HG03108 (cell line): ENCODE measurements at regions not wholly inside any gene's neighbourhood (a gene's known extent, or its start where the extent isn't known, plus 50 kb on each side); places are given as distances from the start of the nearest gene placed in this dataset.
A peak's percentile ranks its signal among the peaks of the same experiment; 100 is the strongest.
"Not testable (repeated sequence)": the region's sequence is repeated elsewhere in the genome, so short reads cannot be mapped to it uniquely, and the experiment has no call there.

ENCODE experiments used
- ATAC-seq: cut with Tn5 transposase; IDR thresholded peaks from one replicate; pipeline ENCODE4 v1.9.1; 2021; ENCODE audit warnings: moderate library complexity; ENCODE audit not compliant: unreplicated experiment

DNA sequence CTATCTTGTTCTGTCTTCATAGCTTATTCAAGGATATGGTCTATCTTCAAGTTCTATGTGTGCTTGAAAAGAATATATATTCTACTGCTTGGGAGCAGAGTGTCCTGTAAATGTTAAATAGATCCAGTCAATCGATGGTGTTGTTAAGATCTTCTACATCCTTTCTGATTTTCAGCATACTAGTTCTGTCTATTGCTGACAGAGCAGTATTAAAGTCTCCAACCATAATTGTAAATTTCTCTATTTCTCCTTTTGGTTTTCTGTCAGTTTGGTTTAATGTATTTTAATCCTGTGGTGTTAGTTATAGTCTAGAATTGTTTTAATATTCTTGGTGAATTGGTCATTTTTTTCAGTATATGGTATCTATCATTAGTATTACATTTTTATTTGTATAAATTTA lies 124.0 kb upstream of the COX7C start:
- no peak for ATAC-seq

DNA sequence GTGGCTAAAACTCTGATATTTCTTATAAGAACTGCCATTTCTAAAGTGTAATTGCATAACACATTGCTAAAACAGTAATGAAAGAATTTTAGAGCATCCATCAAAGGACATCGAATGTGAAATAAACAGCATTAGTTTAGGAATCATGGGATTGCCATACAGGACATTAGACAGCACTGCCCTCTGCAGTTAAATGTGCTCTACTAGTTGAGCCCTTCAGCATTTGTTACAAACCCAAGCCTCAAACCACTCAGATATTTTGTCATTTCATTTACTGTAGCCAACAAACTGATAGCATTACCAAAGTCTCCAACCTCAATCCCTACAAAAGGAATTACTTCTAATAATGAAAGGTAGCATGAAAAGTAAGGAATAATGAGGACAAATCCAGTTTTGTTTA lies 116.8 kb upstream of the COX7C start:
- no peak for ATAC-seq

DNA sequence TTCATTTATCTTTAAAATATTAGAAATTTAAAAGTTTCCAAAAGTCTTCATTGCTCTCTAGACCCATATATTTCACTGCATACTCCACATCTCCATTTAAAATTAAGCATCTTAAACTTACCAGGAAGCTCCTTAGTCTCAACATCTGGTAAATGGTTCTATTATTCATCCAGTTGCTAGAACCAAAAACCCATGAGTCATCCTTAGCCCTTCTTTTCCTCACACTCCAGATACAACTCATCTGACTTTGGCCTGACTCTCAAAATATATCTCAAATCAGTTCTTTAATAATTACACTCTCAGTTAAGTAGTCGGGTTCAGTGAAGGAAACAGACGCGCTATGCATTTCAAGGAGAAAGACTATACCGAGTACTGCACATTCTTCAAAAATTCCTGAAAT lies 110.2 kb upstream of the COX7C start:
- ATAC-seq, result no peak

DNA sequence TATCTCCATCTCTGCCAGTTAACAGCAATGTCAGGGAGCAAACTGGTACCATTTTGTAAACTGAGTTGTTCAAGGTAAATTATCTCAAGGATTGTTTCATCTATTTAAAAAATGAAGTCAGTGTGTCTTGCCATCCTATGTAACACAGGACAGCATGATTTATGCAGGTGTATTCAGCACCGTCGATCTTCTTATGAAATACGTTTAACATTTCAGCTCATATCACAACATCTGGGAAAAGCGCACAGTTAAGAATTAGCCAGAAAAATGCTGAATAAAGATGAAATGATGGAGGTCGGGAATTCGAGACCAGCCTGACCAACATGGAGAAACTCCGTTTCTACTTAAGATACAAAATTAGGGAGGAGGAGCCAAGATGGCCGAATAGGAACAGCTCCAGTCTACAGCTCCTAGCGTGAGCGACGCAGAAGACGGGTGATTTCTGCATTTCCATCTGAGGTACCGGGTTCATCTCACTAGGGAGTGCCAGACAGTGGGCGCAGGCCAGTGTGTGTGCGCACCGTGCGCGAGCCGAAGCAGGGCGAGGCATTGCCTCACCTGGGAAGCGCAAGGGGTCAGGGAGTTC lies 107.3 kb upstream of the COX7C start:
- ATAC-seq, result not testable (repeated sequence)

DNA sequence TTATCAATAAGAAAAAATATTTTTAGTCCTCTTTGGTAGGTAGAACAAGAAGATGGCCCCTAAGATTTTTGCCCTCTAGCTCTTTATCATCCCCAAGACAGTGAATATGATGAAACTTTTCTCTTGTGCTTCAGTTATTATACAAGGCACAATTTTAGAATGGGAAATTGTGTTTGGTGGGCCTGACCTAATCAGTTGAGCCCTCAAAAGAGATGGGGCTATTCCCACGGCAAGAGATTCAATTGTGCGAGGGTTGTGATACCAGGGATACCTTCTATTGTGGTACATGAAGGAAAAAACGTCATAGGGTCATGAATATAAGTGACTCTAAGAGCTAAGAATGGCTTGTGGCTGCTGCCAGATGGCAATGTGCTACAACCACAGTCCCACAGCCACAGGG lies 94.0 kb upstream of the COX7C start:
- no peak for ATAC-seq

DNA sequence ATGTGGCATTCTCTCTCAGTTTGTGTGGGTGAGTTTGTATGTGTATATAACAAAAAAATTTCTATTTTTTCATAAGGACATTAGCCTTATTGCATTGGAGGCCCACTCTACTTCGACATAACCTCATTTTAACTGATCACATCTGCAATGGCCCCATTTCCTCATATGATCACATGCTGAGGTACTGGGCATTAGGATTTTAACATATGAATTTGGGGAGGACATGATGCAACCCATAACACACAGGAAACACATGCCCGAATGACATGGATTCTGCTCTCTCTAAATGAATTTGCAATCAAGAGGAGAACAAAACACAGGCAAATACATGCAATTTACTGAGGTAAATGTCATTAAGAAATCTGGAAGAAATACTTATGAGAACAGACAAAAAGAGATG lies 92.1 kb upstream of the COX7C start:
- ATAC-seq, result no peak

DNA sequence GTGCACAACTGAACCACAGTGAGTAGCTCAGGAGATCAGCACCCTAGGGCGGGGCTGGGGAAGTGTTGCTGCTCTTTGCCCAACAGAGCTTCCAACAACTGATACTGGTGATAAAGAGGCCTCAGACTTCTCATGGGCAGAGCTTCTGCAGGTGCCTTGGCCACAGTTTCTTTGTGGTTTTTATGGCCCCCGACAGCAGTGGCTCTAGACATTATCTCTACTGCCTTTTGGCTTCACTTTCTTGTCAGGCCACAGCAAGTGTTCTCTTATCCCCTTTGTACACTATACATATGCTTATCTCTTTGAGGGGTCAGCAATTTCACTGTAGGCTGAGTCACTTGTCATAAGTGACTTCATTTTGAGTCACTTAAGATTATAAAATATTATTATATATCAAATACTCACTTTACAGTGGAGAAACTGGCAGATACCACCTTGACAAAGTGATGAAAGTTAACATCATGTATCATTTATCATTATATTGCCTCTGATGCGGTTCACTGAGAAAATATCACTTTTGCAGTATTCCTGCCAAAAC lies 90.9 kb upstream of the COX7C start:
- peak; percentile 50 for ATAC-seq

DNA sequence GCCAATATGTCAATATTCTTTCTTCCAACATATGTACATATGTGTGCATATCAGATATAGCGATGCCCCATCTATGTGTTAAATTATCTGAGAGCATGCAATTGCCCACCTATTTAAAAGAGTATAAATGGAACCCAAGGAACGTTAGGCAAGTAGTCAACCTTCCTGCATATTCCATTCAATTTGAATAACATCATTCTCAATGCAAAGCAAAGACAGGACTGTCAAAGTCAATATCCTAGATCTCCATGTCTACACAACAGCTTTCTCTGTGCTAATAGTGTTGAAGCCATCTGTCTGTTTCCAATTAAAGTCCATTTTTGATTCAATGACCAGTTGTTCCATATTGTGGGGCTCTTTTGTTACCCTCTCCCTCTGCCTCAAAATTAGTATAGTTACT lies 85.3 kb upstream of the COX7C start:
- no peak for ATAC-seq

DNA sequence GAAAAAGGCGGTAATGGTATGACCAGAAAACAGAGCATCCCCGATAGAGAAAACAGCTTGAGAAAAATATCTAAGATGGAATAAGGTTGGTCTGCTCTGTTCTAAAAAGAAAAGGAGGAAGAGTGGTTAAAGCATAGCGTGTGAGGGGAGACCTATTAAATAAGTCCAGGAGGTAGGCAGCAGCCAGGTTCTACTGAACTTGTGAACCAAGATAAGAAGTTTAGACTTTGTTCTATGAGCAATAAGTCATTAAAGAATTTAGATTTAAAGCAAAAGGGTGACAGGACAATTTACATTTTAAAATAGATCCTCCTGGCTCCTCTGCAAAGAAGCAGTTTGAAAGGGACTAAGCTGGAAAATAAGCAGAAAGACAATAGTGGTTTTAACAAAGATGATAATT lies 81.3 kb upstream of the COX7C start:
- no peak for ATAC-seq

DNA sequence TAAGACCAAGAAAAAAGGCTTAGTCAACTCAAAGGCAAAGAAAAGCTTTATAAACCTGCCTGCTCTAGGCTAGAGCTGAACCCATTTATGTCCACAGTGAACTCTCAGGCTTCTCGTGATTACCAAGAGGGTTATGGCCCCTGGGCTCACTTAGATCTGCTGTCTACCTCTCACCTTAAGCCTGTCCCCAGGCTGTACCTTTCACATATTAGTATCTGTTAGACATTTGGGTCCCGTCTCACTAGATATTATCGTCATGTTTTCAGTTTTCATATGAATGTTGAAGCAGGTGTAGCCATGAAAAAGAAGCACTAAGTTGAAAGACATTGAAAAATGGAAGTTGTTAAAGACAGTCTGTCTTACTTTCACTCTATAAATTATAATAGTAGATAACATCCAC lies 75.2 kb upstream of the COX7C start:
- no peak for ATAC-seq

DNA sequence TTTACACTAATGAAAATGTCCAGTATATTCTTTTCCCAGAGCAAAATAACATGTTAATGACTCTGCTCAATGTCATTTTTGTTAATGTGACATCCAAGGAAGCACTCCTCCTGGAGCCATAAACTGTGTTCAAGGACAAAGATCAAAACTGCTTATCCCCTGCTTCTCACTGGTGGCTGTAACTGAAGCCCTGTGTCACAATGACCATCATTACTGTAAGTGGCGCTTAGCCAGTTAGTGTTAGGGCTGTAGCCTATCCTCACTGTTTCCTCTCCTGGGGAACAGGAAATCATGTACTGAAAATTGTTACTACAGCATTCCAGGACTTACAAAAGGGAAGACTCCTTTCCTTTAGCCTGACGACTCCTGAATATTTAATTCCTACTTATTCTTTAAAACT lies 71.7 kb upstream of the COX7C start:
- ATAC-seq, result no peak

DNA sequence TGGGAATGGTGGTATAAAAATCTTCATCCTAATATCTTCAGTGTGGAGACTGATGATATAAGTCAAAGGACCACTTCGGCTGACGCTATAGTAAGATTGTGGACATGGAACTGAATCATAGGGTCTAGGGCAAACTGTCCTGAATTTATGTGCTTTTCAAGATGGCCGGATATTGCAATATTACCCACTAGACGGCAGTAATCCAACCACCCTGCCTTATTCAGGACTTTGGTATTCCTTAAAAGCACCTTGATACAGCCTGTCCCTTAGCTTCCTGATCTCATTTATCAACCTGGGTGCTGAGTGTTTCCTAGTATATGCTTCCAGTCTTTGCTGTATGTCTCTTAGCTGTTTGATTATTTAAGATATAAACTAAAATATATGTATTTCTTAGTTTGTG lies 71.2 kb upstream of the COX7C start:
- ATAC-seq, result no peak

DNA sequence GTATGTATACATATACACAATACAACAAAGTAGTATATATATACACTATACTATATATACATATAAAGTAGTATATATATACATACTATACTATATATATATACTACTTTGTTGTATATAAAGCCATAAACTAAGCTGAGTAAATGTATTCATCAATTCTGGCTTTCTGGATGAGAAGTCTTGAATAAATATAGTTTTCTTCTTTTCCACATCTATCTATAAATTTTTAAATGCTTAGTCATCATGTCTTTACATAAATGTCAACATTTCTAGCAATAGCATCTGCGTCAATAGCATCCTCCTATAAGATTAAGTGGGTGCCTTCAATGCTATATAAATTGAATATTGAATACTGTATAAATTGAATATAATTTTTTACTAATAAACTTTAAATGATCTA lies 63.1 kb upstream of the COX7C start:
- no peak for ATAC-seq

DNA sequence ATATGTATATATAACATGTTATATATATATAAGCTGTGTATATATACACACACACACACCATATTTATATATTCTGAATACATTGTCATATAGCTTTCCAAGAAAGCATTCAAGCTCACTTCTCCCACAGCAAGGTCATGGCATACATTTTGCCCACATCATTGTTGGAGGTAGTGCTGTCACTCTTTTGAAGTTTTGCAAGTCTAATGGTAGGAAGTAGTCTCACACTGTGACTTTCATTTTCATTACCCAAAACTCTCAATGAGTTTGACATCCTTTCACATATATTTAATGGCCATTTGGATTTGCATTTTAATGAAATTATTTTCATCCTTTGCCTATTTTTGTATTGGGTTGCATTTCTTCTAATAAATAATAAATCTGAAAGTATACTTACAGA lies 59.8 kb upstream of the COX7C start:
- no peak for ATAC-seq

DNA sequence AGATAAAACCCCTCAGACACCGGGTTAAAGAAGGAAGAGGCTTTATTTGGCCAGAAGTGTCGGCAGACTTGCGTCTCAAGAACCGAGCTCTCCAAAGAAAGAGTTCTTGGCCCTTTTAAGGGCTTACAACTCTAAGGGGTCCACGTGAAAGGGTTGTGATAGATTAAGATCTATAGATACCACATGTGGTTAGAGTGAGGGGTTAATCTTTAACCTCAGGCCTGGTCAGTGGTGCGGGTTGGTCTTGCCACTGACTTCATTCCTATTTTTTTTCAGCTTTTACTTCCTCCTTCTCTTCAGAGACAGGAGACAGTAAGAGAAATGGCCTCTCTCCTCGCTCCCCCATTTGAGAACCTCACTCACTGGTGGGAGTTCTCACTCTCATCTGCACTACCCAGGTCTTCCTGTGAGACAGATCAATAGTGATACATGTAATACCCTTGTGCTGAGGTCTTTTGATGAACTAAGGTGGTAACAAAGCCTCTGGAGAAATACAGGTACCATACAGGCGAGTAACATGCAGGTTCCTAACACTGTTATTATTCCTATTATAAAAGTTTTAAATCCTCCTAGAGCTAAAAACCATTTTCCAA lies 52.4 kb upstream of the COX7C start:
- ATAC-seq, result peak; percentile 71

DNA sequence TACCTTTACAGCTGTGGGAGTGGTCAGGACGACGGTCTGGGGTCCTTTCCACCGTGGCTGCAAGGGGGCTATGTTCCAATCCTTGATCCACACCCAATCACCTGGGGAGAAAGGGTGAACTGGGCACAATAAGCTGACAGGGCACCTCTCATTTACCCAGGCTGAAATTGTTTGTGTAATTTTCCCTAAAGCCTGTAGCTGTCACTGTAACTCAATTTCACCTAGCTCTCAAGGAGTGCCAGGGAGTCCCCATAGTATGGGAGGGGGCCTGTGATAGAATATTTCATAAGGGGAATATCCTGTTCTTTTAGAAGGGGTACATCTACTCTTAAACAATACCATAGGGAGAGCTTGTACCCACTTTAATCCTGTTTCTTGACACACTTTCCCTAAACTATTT lies 51.7 kb upstream of the COX7C start:
- ATAC-seq, result not testable (repeated sequence)
